ENCODE measurements at regions not wholly inside any gene's neighbourhood (a gene's known extent, or its start where the extent isn't known, plus 50 kb on each side); places are given as distances from the start of the nearest gene placed in this dataset.

GRCh38 chr3:84077479-84077878 lies 881.3 kb upstream of the CADM2 start:
- in situ Hi-C loops (cut with MboI; ENCODE audit: low sequenced_read_pairs, unreplicated experiment) = no loop called here

DNA sequence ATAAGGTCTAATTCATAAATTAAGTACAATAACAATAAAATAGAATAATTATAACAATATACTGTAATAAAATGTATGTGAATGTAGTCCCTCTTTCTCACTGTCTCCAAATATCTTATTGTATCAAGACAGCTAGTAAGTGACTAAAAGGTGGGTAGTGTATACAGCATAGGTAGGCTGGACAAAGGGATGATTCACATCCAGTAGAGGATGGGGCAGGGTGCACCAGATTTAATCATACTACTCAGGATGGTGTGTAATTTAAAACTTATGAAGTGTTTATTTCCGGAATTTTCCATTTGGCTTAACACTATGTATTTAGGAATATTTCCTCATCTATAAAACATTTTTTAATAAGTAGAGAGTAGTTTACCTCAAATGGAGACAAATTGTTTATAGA lies 876.1 kb upstream of the CADM2 start:
- DNase-seq (ENCODE audit: low spot score) = no peak
- in situ Hi-C loops (cut with MboI; ENCODE audit: low sequenced_read_pairs, unreplicated experiment) = no loop called here
- TF ChIP-seq CTCF (IDR thresholded peaks at IDR 0.05; ENCODE audit: borderline replicate concordance, control extremely low read depth, extremely low read depth, insufficient read depth, missing control alignments) = no peak

More at GRCh38 chr3:84077479-84077878, 881.3 kb upstream of the CADM2 start:
- no peak for DNase-seq (ENCODE audit: low spot score)
- no peak for TF ChIP-seq CTCF (IDR thresholded peaks at IDR 0.05; ENCODE audit: borderline replicate concordance, control extremely low read depth, extremely low read depth, insufficient read depth, missing control alignments)

GRCh38 chr3:84092907-84093306 lies 865.9 kb upstream of the CADM2 start:
- no peak for TF ChIP-seq CTCF (IDR thresholded peaks at IDR 0.05; ENCODE audit: borderline replicate concordance, control extremely low read depth, extremely low read depth, insufficient read depth, missing control alignments)
- no peak for DNase-seq (ENCODE audit: low spot score)
- in situ Hi-C loops (cut with MboI; ENCODE audit: low sequenced_read_pairs, unreplicated experiment) = no loop called here

DNA sequence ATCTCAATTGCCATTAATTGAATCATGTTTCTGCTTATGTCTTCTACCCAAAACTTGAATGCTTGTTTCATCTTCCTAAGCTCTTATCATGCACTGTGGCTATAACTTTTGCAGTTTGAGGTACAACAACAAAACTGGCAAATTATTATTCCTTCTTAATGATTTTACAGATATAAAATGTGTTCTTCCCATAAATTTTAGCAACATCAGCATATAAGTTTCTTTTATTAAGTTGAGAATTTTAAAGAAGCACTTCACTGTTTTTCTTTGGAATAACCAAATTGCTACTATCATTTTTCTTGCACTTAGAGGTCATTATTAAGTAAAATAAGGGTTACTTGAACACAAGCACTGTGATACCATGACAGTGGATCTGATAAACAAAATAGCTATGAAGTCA lies 862.6 kb upstream of the CADM2 start:
- no peak for TF ChIP-seq CTCF (IDR thresholded peaks at IDR 0.05; ENCODE audit: borderline replicate concordance, control extremely low read depth, extremely low read depth, insufficient read depth, missing control alignments)
- in situ Hi-C loops (cut with MboI; ENCODE audit: low sequenced_read_pairs, unreplicated experiment) = no loop called here
- no peak for DNase-seq (ENCODE audit: low spot score)

GRCh38 chr3:84100861-84101260 lies 857.9 kb upstream of the CADM2 start:
- DNase-seq (ENCODE audit: low spot score) = no peak
- in situ Hi-C loops (cut with MboI; ENCODE audit: low sequenced_read_pairs, unreplicated experiment) = no loop called here
- TF ChIP-seq CTCF (IDR thresholded peaks at IDR 0.05; ENCODE audit: borderline replicate concordance, control extremely low read depth, extremely low read depth, insufficient read depth, missing control alignments) = no peak

GRCh38 chr3:84108442-84108971 lies 850.3 kb upstream of the CADM2 start:
- DNase-seq (ENCODE audit: low spot score) = no peak
- TF ChIP-seq CTCF (IDR thresholded peaks at IDR 0.05; ENCODE audit: borderline replicate concordance, control extremely low read depth, extremely low read depth, insufficient read depth, missing control alignments) = no peak
- in situ Hi-C loops (cut with MboI; ENCODE audit: low sequenced_read_pairs, unreplicated experiment) = no loop called here

- no peak for DNase-seq (ENCODE audit: low spot score)
- TF ChIP-seq CTCF (IDR thresholded peaks at IDR 0.05; ENCODE audit: borderline replicate concordance, control extremely low read depth, extremely low read depth, insufficient read depth, missing control alignments) = no peak
- in situ Hi-C loops (cut with MboI; ENCODE audit: low sequenced_read_pairs, unreplicated experiment) = no loop called here
Measured at GRCh38 chr3:84109911-84110310, 848.9 kb upstream of the CADM2 start.
